ENCODE measurements at regions not wholly inside any gene's neighbourhood (a gene's known extent, or its start where the extent isn't known, plus 50 kb on each side); places are given as distances from the start of the nearest gene placed in this dataset.
"Not testable (repeated sequence)": the region's sequence is repeated elsewhere in the genome, so short reads cannot be mapped to it uniquely, and the experiment has no call there.

DNA sequence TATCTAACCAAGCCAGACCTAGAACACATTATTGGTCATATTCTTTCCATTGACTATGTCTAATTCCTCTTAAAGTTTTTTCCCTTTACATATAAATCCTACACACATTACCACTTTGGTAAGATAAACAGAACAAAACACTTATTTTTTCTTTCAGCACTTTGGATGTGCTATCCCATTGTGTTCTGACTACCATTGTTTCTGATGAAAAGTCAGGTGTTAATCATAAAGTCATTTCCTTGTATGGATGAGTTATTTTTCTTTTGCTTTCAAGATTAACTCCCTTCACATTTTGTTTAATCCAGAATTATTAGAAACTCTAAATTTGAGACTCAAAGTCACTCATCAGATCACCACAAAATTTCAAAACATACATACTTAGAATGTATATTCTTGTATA, 504.4 kb upstream of the ZNF337 start:
- H3K9ac ChIP-seq (ENCODE audit: low read depth, low read length); H3K9me3 ChIP-seq (ENCODE audit: control insufficient read depth, insufficient read depth, low read length); H3K4me1 ChIP-seq (ENCODE audit: insufficient read depth, low read length); H3K36me3 ChIP-seq (ENCODE audit: insufficient read depth, low read length): not testable (repeated sequence)

DNA sequence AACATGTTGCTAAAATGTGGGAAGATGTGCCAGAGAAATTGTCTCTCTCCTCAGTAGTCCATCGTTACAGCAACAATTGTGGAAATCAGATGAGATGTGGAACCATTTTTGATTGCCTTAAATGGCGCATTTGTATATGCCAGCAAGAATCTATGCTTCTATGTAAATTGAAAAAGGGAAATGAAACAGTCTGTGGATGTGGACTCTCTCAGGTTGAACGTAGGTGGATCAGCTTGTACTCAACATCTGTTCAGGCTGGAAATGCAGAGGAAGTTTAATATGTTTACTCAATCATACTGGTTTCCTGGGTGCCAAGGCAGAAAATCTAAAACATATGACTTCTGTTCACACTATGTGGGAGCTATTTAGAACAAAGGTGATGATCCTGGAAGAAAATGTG, 490.7 kb upstream of the ZNF337 start:
- H3K9ac ChIP-seq (ENCODE audit: low read depth, low read length); H3K9me3 ChIP-seq (ENCODE audit: control insufficient read depth, insufficient read depth, low read length); H3K36me3 ChIP-seq (ENCODE audit: insufficient read depth, low read length); H3K4me1 ChIP-seq (ENCODE audit: insufficient read depth, low read length): not testable (repeated sequence)

DNA sequence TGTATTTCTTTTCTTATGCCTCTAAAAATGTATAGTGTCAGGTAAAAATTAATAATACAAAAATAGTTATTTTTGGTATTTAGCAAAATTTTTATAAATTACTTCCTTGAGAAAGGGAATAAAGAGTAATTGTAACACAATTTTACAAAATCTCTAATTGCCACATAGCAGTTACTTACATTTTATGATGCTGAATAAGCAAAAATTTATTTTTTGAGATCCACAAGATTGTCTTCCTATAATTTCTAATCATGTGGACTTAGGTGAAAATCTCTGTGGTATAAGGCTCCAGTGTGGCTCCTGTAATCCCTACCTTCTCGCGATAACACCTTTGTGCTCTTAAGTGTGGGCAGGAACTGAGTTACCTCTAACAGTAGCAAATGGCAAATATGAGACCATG, 487.1 kb upstream of the ZNF337 start:
- H3K9me3 ChIP-seq (ENCODE audit: control insufficient read depth, insufficient read depth, low read length); H3K36me3 ChIP-seq (ENCODE audit: insufficient read depth, low read length); H3K4me1 ChIP-seq (ENCODE audit: insufficient read depth, low read length); H3K9ac ChIP-seq (ENCODE audit: low read depth, low read length): not testable (repeated sequence)

DNA sequence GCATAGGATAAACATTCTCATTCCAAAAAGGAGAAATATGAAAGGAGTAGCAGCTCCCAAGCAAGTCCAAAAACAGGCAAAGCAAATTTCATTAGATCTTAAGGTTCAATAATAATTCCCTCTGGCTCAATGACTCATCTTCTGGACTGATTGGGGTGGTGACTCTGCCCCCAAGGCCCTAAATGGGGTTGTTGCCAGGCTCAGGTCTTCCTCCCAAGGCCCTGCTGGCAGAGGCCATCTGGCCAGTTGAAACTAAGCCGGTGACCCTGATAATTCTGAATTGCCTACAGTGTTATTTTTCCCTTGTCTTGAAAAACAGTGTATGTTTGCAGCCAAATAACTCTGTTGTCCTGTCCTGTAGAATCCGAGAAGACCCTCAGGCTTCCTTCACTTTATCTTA, 484.7 kb upstream of the ZNF337 start:
- H3K9me3 ChIP-seq (ENCODE audit: control insufficient read depth, insufficient read depth, low read length); H3K9ac ChIP-seq (ENCODE audit: low read depth, low read length); H3K36me3 ChIP-seq (ENCODE audit: insufficient read depth, low read length); H3K4me1 ChIP-seq (ENCODE audit: insufficient read depth, low read length): not testable (repeated sequence)

GRCh38 chr20:26171875-26172274, 475.2 kb upstream of the ZNF337 start:
- H3K9me3 ChIP-seq (ENCODE audit: control insufficient read depth, insufficient read depth, low read length); H3K9ac ChIP-seq (ENCODE audit: low read depth, low read length); H3K36me3 ChIP-seq (ENCODE audit: insufficient read depth, low read length); H3K4me1 ChIP-seq (ENCODE audit: insufficient read depth, low read length): not testable (repeated sequence)

GRCh38 chr20:26169506-26169905, 472.9 kb upstream of the ZNF337 start:
- H3K9me3 ChIP-seq (ENCODE audit: control insufficient read depth, insufficient read depth, low read length), result no peaks in the 10 kb centered on the region
- no peak overlapping the region for H3K9ac ChIP-seq (ENCODE audit: low read depth, low read length)
- H3K36me3 ChIP-seq (ENCODE audit: insufficient read depth, low read length), result no peaks in the 10 kb centered on the region
- peaks cover 4% of the 10 kb centered on the region; the same call in 1 of the 2 replicates for H3K4me1 ChIP-seq (ENCODE audit: insufficient read depth, low read length)

GRCh38 chr20:26167499-26167898, 470.8 kb upstream of the ZNF337 start:
- H3K9ac ChIP-seq (ENCODE audit: low read depth, low read length), result no peak overlapping the region
- H3K9me3 ChIP-seq (ENCODE audit: control insufficient read depth, insufficient read depth, low read length), result no peaks in the 10 kb centered on the region
- H3K36me3 ChIP-seq (ENCODE audit: insufficient read depth, low read length), result no peaks in the 10 kb centered on the region
- H3K4me1 ChIP-seq (ENCODE audit: insufficient read depth, low read length), result peaks cover 10% of the 10 kb centered on the region; the same call in 1 of the 2 replicates

GRCh38 chr20:26163890-26164289, 467.2 kb upstream of the ZNF337 start:
- H3K36me3 ChIP-seq (ENCODE audit: insufficient read depth, low read length), result no peaks in the 10 kb centered on the region
- H3K4me1 ChIP-seq (ENCODE audit: insufficient read depth, low read length), result peaks cover 14% of the 10 kb centered on the region
- H3K9ac ChIP-seq (ENCODE audit: low read depth, low read length), result no peak overlapping the region
- H3K9me3 ChIP-seq (ENCODE audit: control insufficient read depth, insufficient read depth, low read length), result no peaks in the 10 kb centered on the region

DNA sequence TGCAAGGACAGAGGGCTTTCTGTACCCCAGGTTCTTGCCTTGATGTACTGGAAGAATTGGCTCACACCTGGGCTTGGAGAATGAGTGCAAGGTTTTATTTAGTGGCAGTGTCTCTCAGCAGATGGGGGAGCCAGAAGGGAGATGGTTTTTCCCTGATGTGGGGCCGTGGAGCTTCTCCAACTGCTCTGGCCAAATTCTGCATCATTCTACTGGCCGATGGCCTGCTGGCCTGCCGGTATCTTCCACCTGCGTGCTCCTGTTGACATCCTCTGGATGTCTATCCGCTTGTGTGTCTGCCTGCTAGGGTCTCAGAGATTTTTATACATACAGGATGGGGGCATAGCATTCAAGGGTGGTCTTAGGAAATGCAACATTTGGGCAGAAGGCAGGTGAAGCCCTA, 466.5 kb upstream of the ZNF337 start:
- H3K4me1 ChIP-seq (ENCODE audit: insufficient read depth, low read length), result peaks cover 14% of the 10 kb centered on the region
- H3K9me3 ChIP-seq (ENCODE audit: control insufficient read depth, insufficient read depth, low read length); H3K9ac ChIP-seq (ENCODE audit: low read depth, low read length); H3K36me3 ChIP-seq (ENCODE audit: insufficient read depth, low read length): not testable (repeated sequence)

GRCh38 chr20:26161741-26162140, 465.1 kb upstream of the ZNF337 start:
- H3K4me1 ChIP-seq (ENCODE audit: insufficient read depth, low read length), result peaks cover 11% of the 10 kb centered on the region
- H3K9ac ChIP-seq (ENCODE audit: low read depth, low read length); H3K9me3 ChIP-seq (ENCODE audit: control insufficient read depth, insufficient read depth, low read length); H3K36me3 ChIP-seq (ENCODE audit: insufficient read depth, low read length): not testable (repeated sequence)

DNA sequence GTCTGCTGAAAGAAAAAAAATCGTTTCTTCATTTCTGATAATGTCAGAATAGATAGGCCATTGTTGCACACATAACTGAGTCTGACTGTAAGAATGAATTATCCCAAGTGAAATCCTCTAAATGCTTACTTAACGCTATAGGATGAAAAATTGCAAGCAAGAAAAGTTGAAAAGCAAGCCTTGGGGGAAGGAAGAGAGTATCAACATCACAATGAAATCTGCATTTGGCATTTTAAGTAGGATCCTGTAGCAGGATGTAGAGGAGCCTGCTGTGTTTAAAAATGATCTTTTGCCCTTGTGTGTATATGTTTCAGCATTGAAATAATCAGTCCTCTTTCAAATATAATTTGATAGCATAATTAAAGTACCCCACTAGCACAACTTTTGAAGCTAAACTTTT, 464.3 kb upstream of the ZNF337 start:
- H3K9me3 ChIP-seq (ENCODE audit: control insufficient read depth, insufficient read depth, low read length); H3K36me3 ChIP-seq (ENCODE audit: insufficient read depth, low read length): not testable (repeated sequence)
- Histone ChIP-seq H3K4me1 (ENCODE audit: insufficient read depth, low read length) (peaks cover 11% of the 10 kb centered on the region), H3K9ac (ENCODE audit: low read depth, low read length) (peak overlapping the region; percentile 31)

DNA sequence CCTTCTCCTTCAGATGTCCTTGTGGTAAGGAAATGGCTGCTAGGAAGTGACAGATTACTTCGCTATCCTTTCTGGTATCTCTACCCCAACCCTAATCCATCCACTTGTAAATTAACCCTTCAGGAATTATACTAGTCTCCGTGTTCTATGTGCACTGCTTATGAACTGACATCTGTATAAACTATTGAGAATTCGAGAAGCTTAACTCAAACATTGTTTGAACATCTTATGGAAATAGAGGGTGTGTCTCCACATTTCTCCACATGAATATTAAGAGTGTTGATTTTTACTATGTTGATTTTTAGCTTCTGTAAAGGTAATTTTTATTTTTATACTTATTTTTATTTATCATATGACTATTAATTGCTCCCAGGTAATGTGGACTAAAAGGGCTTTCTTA, 457.6 kb upstream of the ZNF337 start:
- Histone ChIP-seq H3K36me3 (ENCODE audit: insufficient read depth, low read length) (no peaks in the 10 kb centered on the region), H3K9me3 (ENCODE audit: control insufficient read depth, insufficient read depth, low read length) (no peaks in the 10 kb centered on the region), H3K4me1 (ENCODE audit: insufficient read depth, low read length) (no peaks in the 10 kb centered on the region)

DNA sequence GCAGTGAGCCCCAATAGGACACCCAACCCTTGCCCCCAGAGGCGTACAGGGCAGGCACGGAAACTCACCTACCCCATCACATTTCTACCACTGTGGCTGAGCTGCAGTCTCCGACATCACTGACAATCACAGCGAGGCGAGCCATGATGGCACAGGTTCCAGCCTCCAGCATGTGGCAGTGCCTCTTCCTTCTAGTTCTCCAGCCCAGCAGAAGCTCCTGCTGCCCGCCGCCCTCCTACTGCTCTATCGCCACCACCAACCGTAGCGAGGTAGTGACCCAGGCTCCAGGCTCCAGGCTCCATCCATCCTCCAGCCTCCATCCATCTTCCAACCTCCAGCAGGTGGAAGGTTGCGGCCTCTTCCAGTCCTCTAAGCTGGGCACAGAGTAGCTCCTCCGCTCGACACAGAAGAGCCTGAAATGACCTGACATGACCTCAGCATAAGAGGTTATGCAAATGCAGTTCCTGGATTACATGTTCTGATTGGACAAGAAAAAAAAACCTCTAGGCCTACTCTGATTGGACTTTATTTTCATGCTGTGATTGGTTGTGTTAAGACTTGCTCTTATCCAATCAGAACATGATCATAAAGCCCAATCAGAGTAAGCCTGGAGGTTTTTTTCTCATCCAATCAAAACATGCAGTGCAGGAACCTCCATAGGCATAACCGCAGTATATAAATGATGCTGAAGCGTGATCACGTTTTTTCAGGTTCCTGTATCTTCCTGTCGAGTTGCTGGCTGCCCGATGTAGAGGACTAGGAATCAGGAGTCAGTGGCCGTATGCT, 438.9 kb upstream of the ZNF337 start:
- Histone ChIP-seq H3K9me3 (ENCODE audit: control insufficient read depth, insufficient read depth, low read length) (no peaks in the 10 kb centered on the region), H3K9ac (ENCODE audit: low read depth, low read length) (no peak overlapping the region), H3K36me3 (ENCODE audit: insufficient read depth, low read length) (no peaks in the 10 kb centered on the region), H3K4me1 (ENCODE audit: insufficient read depth, low read length) (no peaks in the 10 kb centered on the region)

More for the DNA sequence above, 457.6 kb upstream of the ZNF337 start:
- no peak overlapping the region for H3K9ac ChIP-seq (ENCODE audit: low read depth, low read length)

- Histone ChIP-seq H3K9ac (ENCODE audit: low read depth, low read length) (no peak overlapping the region), H3K9me3 (ENCODE audit: control insufficient read depth, insufficient read depth, low read length) (no peaks in the 10 kb centered on the region), H3K36me3 (ENCODE audit: insufficient read depth, low read length) (no peaks in the 10 kb centered on the region), H3K4me1 (ENCODE audit: insufficient read depth, low read length) (no peaks in the 10 kb centered on the region)
Observed at GRCh38 chr20:26134606-26135005, 438.0 kb upstream of the ZNF337 start.

DNA sequence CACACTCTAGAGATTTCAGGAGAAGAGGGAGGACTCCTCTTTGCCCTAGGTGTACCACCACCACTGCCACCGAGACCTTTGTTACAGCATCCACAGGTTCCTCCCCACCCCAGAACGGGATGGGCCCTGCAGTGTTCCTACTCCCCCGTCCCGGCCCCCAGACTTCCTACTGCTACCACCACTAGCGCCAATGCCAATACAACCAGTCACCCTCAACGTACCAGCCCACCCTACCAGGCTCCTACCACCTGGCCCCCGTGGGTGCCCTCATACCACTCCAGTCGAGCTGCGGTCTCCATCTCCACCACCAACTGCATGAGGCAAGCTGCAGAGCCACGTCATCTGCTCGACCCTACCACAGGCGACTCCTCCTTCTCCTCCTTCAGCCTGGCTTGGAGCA, 437.1 kb upstream of the ZNF337 start:
- not testable (repeated sequence) for H3K9me3 ChIP-seq (ENCODE audit: control insufficient read depth, insufficient read depth, low read length); H3K9ac ChIP-seq (ENCODE audit: low read depth, low read length); H3K36me3 ChIP-seq (ENCODE audit: insufficient read depth, low read length); H3K4me1 ChIP-seq (ENCODE audit: insufficient read depth, low read length)

GRCh38 chr20:26120920-26121319, 424.3 kb upstream of the ZNF337 start:
- H3K9me3 ChIP-seq (ENCODE audit: control insufficient read depth, insufficient read depth, low read length); H3K9ac ChIP-seq (ENCODE audit: low read depth, low read length); H3K4me1 ChIP-seq (ENCODE audit: insufficient read depth, low read length); H3K36me3 ChIP-seq (ENCODE audit: insufficient read depth, low read length): not testable (repeated sequence)

All from ES-I3 (cell line).